H9 (cell line): ENCODE measurements at regions not wholly inside any gene's neighbourhood (a gene's known extent, or its start where the extent isn't known, plus 50 kb on each side); places are given as distances from the start of the nearest gene placed in this dataset.

Source experiments
- DNase-seq: peaks from one replicate; pipeline ENCODE4 v3.0.0-alpha.2; 2017
- H2AFZ ChIP-seq: one replicate; pipeline ENCODE4 v1.6.1; 2013; ENCODE audit warnings: mild to moderate bottlenecking, low read length, control low read depth, moderate library complexity
- H2AK5ac ChIP-seq: 2 replicates; pipeline ENCODE4 v1.6.1; 2013; ENCODE audit warnings: low read length, control low read depth, mixed read lengths; ENCODE audit not compliant: insufficient read length
- H2BK120ac ChIP-seq: one replicate; pipeline ENCODE4 v1.6.1; 2013; ENCODE audit warnings: low read depth, mild to moderate bottlenecking, low read length, control low read depth, inconsistent platforms; ENCODE audit not compliant: poor library complexity, severe bottlenecking
- H2BK12ac ChIP-seq: 2 replicates; pipeline ENCODE4 v1.6.1; 2013; ENCODE audit warnings: low read length, control low read depth, mixed read lengths, low read depth; ENCODE audit not compliant: insufficient read length
- H2BK15ac ChIP-seq: 2 replicates; pipeline ENCODE4 v1.6.1; 2013; ENCODE audit warnings: low read depth, low read length, control low read depth
- H2BK20ac ChIP-seq: one replicate; pipeline ENCODE4 v1.6.1; 2013; ENCODE audit warnings: low read depth, mild to moderate bottlenecking, low read length, control low read depth, inconsistent platforms; ENCODE audit not compliant: poor library complexity, severe bottlenecking
- H2BK5ac ChIP-seq: 2 replicates; pipeline ENCODE4 v1.6.1; 2013; ENCODE audit warnings: low read length, control low read depth, mixed read lengths; ENCODE audit not compliant: insufficient read length
- H3K14ac ChIP-seq: 2 replicates; pipeline ENCODE4 v1.6.1; 2013; ENCODE audit warnings: low read length, control low read depth; ENCODE audit not compliant: insufficient read depth
- H3K18ac ChIP-seq: 2 replicates; pipeline ENCODE4 v1.6.1; 2013; ENCODE audit warnings: low read depth, mild to moderate bottlenecking, mixed read lengths, low read length, control low read depth; ENCODE audit not compliant: insufficient read length
- H3K23ac ChIP-seq: 2 replicates; pipeline ENCODE4 v1.6.1; 2013; ENCODE audit warnings: low read length, control low read depth, mixed read lengths, low read depth; ENCODE audit not compliant: insufficient read length
- H3K23me2 ChIP-seq: 2 replicates; pipeline ENCODE4 v1.6.1; 2013; ENCODE audit warnings: low read depth, mild to moderate bottlenecking, mixed read lengths, low read length, control low read depth; ENCODE audit not compliant: insufficient read length, poor library complexity, severe bottlenecking
- H3K27ac ChIP-seq: 2 replicates; pipeline ENCODE4 v1.5.1; 2013; ENCODE audit warnings: low read length, control low read depth, mixed read lengths, low read depth; ENCODE audit not compliant: insufficient read length
- H3K27me3 ChIP-seq: 2 replicates; pipeline ENCODE4 v1.6.1; 2013; ENCODE audit warnings: low read length, control low read depth, inconsistent platforms; ENCODE audit not compliant: insufficient read depth
- H3K4ac ChIP-seq: 2 replicates; pipeline ENCODE4 v1.6.1; 2013; ENCODE audit warnings: low read depth, mild to moderate bottlenecking, control low read depth, inconsistent platforms, low read length, moderate library complexity
- H3K4me1 ChIP-seq: 2 replicates; pipeline ENCODE4 v1.6.1; 2013; ENCODE audit warnings: low read length, control low read depth, inconsistent platforms; ENCODE audit not compliant: insufficient read depth
- H3K4me2 ChIP-seq: 2 replicates; pipeline ENCODE4 v1.6.1; 2013; ENCODE audit warnings: low read length, control low read depth, mixed read lengths; ENCODE audit not compliant: insufficient read length, insufficient read depth
- H3K56ac ChIP-seq: 2 replicates; pipeline ENCODE4 v1.6.1; 2013; ENCODE audit warnings: low read depth, mild to moderate bottlenecking, mixed read lengths, low read length, control low read depth; ENCODE audit not compliant: insufficient read length
- H3K79me1 ChIP-seq: 2 replicates; pipeline ENCODE4 v1.6.1; 2013; ENCODE audit warnings: low read depth, mild to moderate bottlenecking, moderate library complexity, low read length, control low read depth, inconsistent platforms; ENCODE audit not compliant: insufficient read depth, poor library complexity, severe bottlenecking
- H3K79me2 ChIP-seq: 2 replicates; pipeline ENCODE4 v1.6.1; 2013; ENCODE audit warnings: low read length, control low read depth, inconsistent platforms; ENCODE audit not compliant: insufficient read depth
- H3K9ac ChIP-seq: 2 replicates; pipeline ENCODE4 v1.6.1; 2013; ENCODE audit warnings: low read length, control low read depth, mixed read lengths; ENCODE audit not compliant: insufficient read length; ENCODE audit errors: extremely low read depth
- H3K9me3 ChIP-seq: one replicate; pipeline ENCODE4 v1.6.1; 2013; ENCODE audit warnings: low read depth, low read length, inconsistent platforms; ENCODE audit not compliant: control insufficient read depth
- H3T11ph ChIP-seq: one replicate; pipeline ENCODE4 v1.6.1; 2013; ENCODE audit warnings: mild to moderate bottlenecking, low read length, control low read depth, inconsistent platforms
- H4K20me1 ChIP-seq: one replicate; pipeline ENCODE4 v1.6.1; 2013; ENCODE audit not compliant: control insufficient read depth, insufficient read length, insufficient read depth
- H4K5ac ChIP-seq: 2 replicates; pipeline ENCODE4 v1.6.1; 2013; ENCODE audit warnings: low read depth, mild to moderate bottlenecking, mixed read lengths, low read length, control low read depth; ENCODE audit not compliant: insufficient read length
- H4K8ac ChIP-seq: replicated peaks from 2 replicates; pipeline ENCODE4 v1.6.1; 2013; ENCODE audit warnings: low read length, control low read depth, mixed read lengths, low read depth; ENCODE audit not compliant: insufficient read length
- H4K91ac ChIP-seq: 2 replicates; pipeline ENCODE4 v1.6.1; 2013; ENCODE audit warnings: low read depth, mild to moderate bottlenecking, moderate library complexity, mixed read lengths, low read length, control low read depth; ENCODE audit not compliant: insufficient read length
- H3K27ac Mint-ChIP-seq, 3 experiments: 2 replicates in 2 of 3; 3 replicates in 1 of 3; pipeline ENCODE4 v1.8.0; 2020 to 2021; ENCODE audit warnings: mixed read lengths in 3 of 3, mild to moderate bottlenecking in 1 of 3, moderate library complexity in 1 of 3
- H3K27me3 Mint-ChIP-seq: 2 replicates; pipeline ENCODE4 v1.8.0; 2021; ENCODE audit warnings: low read depth, mild to moderate bottlenecking, moderate library complexity, mixed read lengths
- H3K36me3 Mint-ChIP-seq, 3 experiments: 2 replicates in 2 of 3; 3 replicates in 1 of 3; pipeline ENCODE4 v1.8.0; 2020 to 2021; ENCODE audit warnings: low read depth in 3 of 3, mixed read lengths in 3 of 3; ENCODE audit not compliant: insufficient read depth in 1 of 3
- H3K4me1 Mint-ChIP-seq, 2 experiments: 2 replicates each; pipeline ENCODE4 v1.8.0; 2020; ENCODE audit warnings: mixed read lengths in 2 of 2
- H3K4me3 Mint-ChIP-seq, 2 experiments: 2 replicates in 1 of 2; 3 replicates in 1 of 2; pipeline ENCODE4 v1.8.0; 2020 to 2021; ENCODE audit warnings: mild to moderate bottlenecking in 2 of 2, mixed read lengths in 2 of 2, moderate library complexity in 1 of 2
- H3K9me3 Mint-ChIP-seq, 2 experiments: 2 replicates in 1 of 2; 3 replicates in 1 of 2; pipeline ENCODE4 v1.8.0; 2020; ENCODE audit warnings: mild to moderate bottlenecking in 2 of 2, mixed read lengths in 2 of 2, moderate library complexity in 1 of 2
- CTCF ChIP-seq: fragments of 200-600 bp; sonication (generic); conservative IDR thresholded peaks from 3 replicates; pipeline ENCODE4 v1.8.0; 2021; ENCODE audit warnings: antibody characterized with exemption, mild to moderate bottlenecking

- H3K9ac ChIP-seq, result no peak overlapping the region
Observed at GRCh38 chr11:90532125-90532524, 309.3 kb upstream of the CHORDC1 start.

More at GRCh38 chr11:90532125-90532524, 309.3 kb upstream of the CHORDC1 start:
- H2AFZ ChIP-seq, result no peak overlapping the region
- H3K27me3 ChIP-seq, result no peaks in the 10 kb centered on the region
- no peak overlapping the region for H3K56ac ChIP-seq
- no peak overlapping the region for H2BK5ac ChIP-seq
- no peak overlapping the region; a peak in 1 of 7 replicates for H3K27ac Mint-ChIP-seq
- H4K91ac ChIP-seq, result no peak overlapping the region
- H3K23me2 ChIP-seq, result no peaks in the 10 kb centered on the region
- no peak for DNase-seq
- no peak overlapping the region for H2BK20ac ChIP-seq
- no peak overlapping the region for H2BK120ac ChIP-seq
- H3K4me3 Mint-ChIP-seq, result no peak overlapping the region
- H3K27me3 Mint-ChIP-seq, result no peaks in the 10 kb centered on the region
- no peak for TF ChIP-seq CTCF
- H2BK15ac ChIP-seq, result no peak overlapping the region
- H4K5ac ChIP-seq, result no peak overlapping the region
- no peaks in the 10 kb centered on the region for H3K79me1 ChIP-seq
- no peak overlapping the region for H3K27ac ChIP-seq
- H2BK12ac ChIP-seq, result no peak overlapping the region
- H3K4me1 Mint-ChIP-seq, result peaks cover 8 to 16% of the 10 kb centered on the region in 2 experiments
- no peaks in the 10 kb centered on the region for H3K36me3 Mint-ChIP-seq
- H3K9me3 ChIP-seq, result no peaks in the 10 kb centered on the region
- no peak overlapping the region for H2AK5ac ChIP-seq
- no peak overlapping the region for H3K4ac ChIP-seq
- H3K4me1 ChIP-seq, result no peaks in the 10 kb centered on the region; the same call in 1 of the 2 replicates
- H3T11ph ChIP-seq, result no peak overlapping the region
- H3K23ac ChIP-seq, result no peak overlapping the region
- H3K14ac ChIP-seq, result no peak overlapping the region
- no peak overlapping the region for H4K8ac ChIP-seq
- no peak overlapping the region for H3K4me2 ChIP-seq
- no peaks in the 10 kb centered on the region for H3K9me3 Mint-ChIP-seq
- no peak overlapping the region for H3K18ac ChIP-seq
- H4K20me1 ChIP-seq, result no peaks in the 10 kb centered on the region
- H3K79me2 ChIP-seq, result no peaks in the 10 kb centered on the region
